A673 (cell line): ENCODE measurements at regions not wholly inside any gene's neighbourhood (a gene's known extent, or its start where the extent isn't known, plus 50 kb on each side); places are given as distances from the start of the nearest gene placed in this dataset.
"Not testable (repeated sequence)": the region's sequence is repeated elsewhere in the genome, so short reads cannot be mapped to it uniquely, and the experiment has no call there.

Experiments
- BruUV-seq: library from RNA; stranded (reverse); fragments of 400-500 nt; replicated peaks from 2 replicates; lab custom pipeline; 2021; lab: Mats Ljungman, UMichigan
- CTCF ChIA-PET: fragments of 300-600 bp; sonication (Branson Sonifier 250); formaldehyde crosslinking; loops from one replicate; lab custom pipeline; 2022; ENCODE audit warnings: antibody characterized with exemption; lab: Charles Lee
- POLR2A ChIA-PET: fragments of 300-600 bp; sonication (Branson Sonifier 250); formaldehyde crosslinking; loops from one replicate; lab custom pipeline; 2022; ENCODE audit warnings: antibody characterized with exemption; ENCODE audit not compliant: low non-redundant PET; lab: Charles Lee
- DNase-seq: peaks from one replicate; pipeline ENCODE4 v3.0.0-alpha.2; 2015; ENCODE audit warnings: low spot score
- H3K27ac ChIP-seq: fragments of 200-600 bp; sonication (generic); 2 replicates; pipeline ENCODE4 v1.5.1; 2016; ENCODE audit warnings: mixed run types, low read depth, mild to moderate bottlenecking, mixed read lengths, antibody characterized with exemption, low read length; ENCODE audit not compliant: poor library complexity, severe bottlenecking
- H3K27me3 ChIP-seq: fragments of 200-600 bp; sonication (generic); replicated peaks from 2 replicates; pipeline ENCODE4 v1.6.1; 2017; ENCODE audit warnings: mixed run types, low read depth, mild to moderate bottlenecking, mixed read lengths, antibody characterized with exemption, low read length; ENCODE audit not compliant: insufficient read depth, poor library complexity
- H3K36me3 ChIP-seq: fragments of 200-600 bp; sonication (generic); 2 replicates; pipeline ENCODE4 v1.6.1; 2016; ENCODE audit warnings: mixed run types, mild to moderate bottlenecking, mixed read lengths, antibody characterized with exemption, low read length; ENCODE audit not compliant: insufficient read depth, poor library complexity, severe bottlenecking
- H3K4me1 ChIP-seq: fragments of 200-600 bp; sonication (generic); 2 replicates; pipeline ENCODE4 v1.6.1; 2017; ENCODE audit warnings: mixed run types, mild to moderate bottlenecking, mixed read lengths, antibody characterized with exemption, low read length; ENCODE audit not compliant: insufficient read depth, poor library complexity, severe bottlenecking
- H3K4me3 ChIP-seq: fragments of 200-600 bp; sonication (generic); 2 replicates; pipeline ENCODE4 v1.5.1; 2016; ENCODE audit warnings: low read depth, mixed run types, mild to moderate bottlenecking, mixed read lengths, low read length; ENCODE audit not compliant: poor library complexity, severe bottlenecking
- H3K9me3 ChIP-seq: fragments of 200-600 bp; sonication (generic); 2 replicates; pipeline ENCODE4 v1.6.1; 2016; ENCODE audit warnings: mixed run types, low read depth, mild to moderate bottlenecking, mixed read lengths, antibody characterized with exemption, low read length; ENCODE audit not compliant: poor library complexity, severe bottlenecking
- EZH2 ChIP-seq: fragments of 200-600 bp; sonication (generic); IDR thresholded peaks from 2 replicates; pipeline ENCODE4 v1.6.1; 2017; ENCODE audit warnings: borderline replicate concordance, low read depth, mild to moderate bottlenecking, mixed read lengths, antibody characterized with exemption, low read length; ENCODE audit not compliant: poor library complexity, severe bottlenecking
- intact Hi-C: fragments of 100-400 bp; cut with micrococcal nuclease; formaldehyde crosslinking; loops from one replicate; pipeline ENCODE4 v1.10.0; 2022; ENCODE audit not compliant: unreplicated experiment
- TF ChIP-seq, protein P1 (sequence below): fragments of 300-800, 200-600 bp; sonication (generic); conservative IDR thresholded peaks from 2 replicates; pipeline ENCODE4 v1.5.1; 2017; ENCODE audit warnings: low read depth, mild to moderate bottlenecking, antibody characterized with exemption, low read length, moderate library complexity, mixed read lengths

GRCh38 chr5:156221816-156222215 is 105.1 kb upstream of the SGCD start:
- POLR2A ChIA-PET: interaction anchor here (0.7 kb wide), 1 partner anchor 1107 kb away, joined by 3 read pairs; no protein-coding TSS in a partner anchor

GRCh38 chr5:156223547-156223946 is 103.4 kb upstream of the SGCD start:
- Histone ChIP-seq H3K9me3 (no peaks in the 10 kb centered on the region), H3K4me3 (no peak overlapping the region), H3K27ac (no peak overlapping the region), H3K36me3 (no peaks in the 10 kb centered on the region), H3K27me3 (no peaks in the 10 kb centered on the region), H3K4me1 (no peaks in the 10 kb centered on the region)
- ChIA-PET POLR2A (no interaction called here), CTCF (no interaction called here)
- intact Hi-C loops: no loop called here
- no peak for TF ChIP-seq EZH2
- TF ChIP-seq, protein P1, sequence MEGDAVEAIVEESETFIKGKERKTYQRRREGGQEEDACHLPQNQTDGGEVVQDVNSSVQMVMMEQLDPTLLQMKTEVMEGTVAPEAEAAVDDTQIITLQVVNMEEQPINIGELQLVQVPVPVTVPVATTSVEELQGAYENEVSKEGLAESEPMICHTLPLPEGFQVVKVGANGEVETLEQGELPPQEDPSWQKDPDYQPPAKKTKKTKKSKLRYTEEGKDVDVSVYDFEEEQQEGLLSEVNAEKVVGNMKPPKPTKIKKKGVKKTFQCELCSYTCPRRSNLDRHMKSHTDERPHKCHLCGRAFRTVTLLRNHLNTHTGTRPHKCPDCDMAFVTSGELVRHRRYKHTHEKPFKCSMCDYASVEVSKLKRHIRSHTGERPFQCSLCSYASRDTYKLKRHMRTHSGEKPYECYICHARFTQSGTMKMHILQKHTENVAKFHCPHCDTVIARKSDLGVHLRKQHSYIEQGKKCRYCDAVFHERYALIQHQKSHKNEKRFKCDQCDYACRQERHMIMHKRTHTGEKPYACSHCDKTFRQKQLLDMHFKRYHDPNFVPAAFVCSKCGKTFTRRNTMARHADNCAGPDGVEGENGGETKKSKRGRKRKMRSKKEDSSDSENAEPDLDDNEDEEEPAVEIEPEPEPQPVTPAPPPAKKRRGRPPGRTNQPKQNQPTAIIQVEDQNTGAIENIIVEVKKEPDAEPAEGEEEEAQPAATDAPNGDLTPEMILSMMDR: no peak
- no peak for DNase-seq
- no TSS peak for BruUV-seq

More at GRCh38 chr5:156221816-156222215, 105.1 kb upstream of the SGCD start:
- Histone ChIP-seq H3K27ac (no peak overlapping the region), H3K27me3 (no peaks in the 10 kb centered on the region), H3K4me1 (no peaks in the 10 kb centered on the region), H3K36me3 (no peaks in the 10 kb centered on the region), H3K9me3 (no peaks in the 10 kb centered on the region), H3K4me3 (no peak overlapping the region)
- CTCF ChIA-PET: no interaction called here
- TF ChIP-seq EZH2: no peak
- TF ChIP-seq, protein P1: no peak
- DNase-seq: no peak
- BruUV-seq: no TSS peak
- intact Hi-C loops: no loop called here

DNA sequence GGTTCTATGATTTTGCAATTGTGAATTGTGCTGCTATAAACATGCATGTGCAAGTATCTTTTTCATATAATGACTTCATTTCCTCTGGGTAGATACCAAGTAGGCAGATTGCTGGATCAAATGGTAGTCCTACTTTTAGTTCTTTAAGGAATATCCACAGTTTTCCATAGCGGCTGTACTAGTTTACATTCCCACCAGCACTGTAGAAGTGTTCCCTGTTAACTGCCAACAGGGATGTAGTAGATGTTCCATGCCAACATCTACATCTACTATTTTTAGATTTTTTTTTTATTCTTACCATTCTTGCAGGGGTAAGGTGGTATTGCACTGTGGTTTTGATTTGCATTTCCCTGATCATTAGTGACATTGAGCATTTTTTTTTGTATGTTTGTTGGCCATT is 100.5 kb upstream of the SGCD start:
- H3K27me3 ChIP-seq, H3K4me3 ChIP-seq, intact Hi-C loops, H3K9me3 ChIP-seq, DNase-seq, H3K36me3 ChIP-seq, CTCF ChIA-PET, BruUV-seq, H3K4me1 ChIP-seq, H3K27ac ChIP-seq: not testable (repeated sequence)
- POLR2A ChIA-PET: interaction anchor here (0.6 kb wide), 1 partner anchor 29 kb away, joined by 11 read pairs; no protein-coding TSS in a partner anchor

DNA sequence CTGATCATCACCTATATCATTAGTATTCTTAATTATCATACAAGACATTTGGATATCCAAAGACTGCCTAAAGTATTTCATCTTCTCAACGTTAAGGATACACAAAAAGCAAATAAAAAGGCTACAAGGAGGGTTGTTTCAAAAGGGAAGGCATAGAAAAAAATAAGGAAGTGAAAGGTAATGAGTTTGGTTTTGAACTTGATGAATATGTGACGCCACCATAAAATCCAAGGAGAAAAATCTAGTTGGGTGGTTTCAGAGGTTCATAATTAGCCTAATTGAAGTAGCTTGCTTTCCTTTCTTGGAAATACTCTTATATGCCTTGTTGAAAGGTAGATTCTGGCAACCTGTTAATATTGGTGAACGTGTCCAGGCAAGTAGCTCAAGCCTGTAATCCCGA is 96.1 kb upstream of the SGCD start:
- intact Hi-C loops: no loop called here
- H3K27me3 ChIP-seq: no peaks in the 10 kb centered on the region
- H3K27ac ChIP-seq: no peak overlapping the region
- no TSS peak for BruUV-seq
- H3K36me3 ChIP-seq: no peaks in the 10 kb centered on the region
- POLR2A ChIA-PET: no interaction called here
- no peak overlapping the region for H3K4me3 ChIP-seq
- no peaks in the 10 kb centered on the region for H3K4me1 ChIP-seq
- TF ChIP-seq EZH2: no peak
- TF ChIP-seq, protein P1: no peak
- DNase-seq: no peak
- H3K9me3 ChIP-seq: no peaks in the 10 kb centered on the region
- CTCF ChIA-PET: no interaction called here
